Tibial nerve (tissue), 4 donors: ENCODE measurements at regions not wholly inside any gene's neighbourhood (a gene's known extent, or its start where the extent isn't known, plus 50 kb on each side); places are given as distances from the start of the nearest gene placed in this dataset.

Experiments
- DNase-seq, 2 donors: peaks; one replicate each; pipeline ENCODE4 v3.0.0-alpha.2; 2019; ENCODE audit warnings: low spot score in 2 of 2
- H3K27ac ChIP-seq, 4 donors: fragments of 200-600 bp; sonication (generic) in 3 of 4; one replicate each; pipeline ENCODE4 v1.5.1; 2017 to 2019; ENCODE audit warnings: mild to moderate bottlenecking in 1 of 4
- H3K27me3 ChIP-seq, 2 donors: fragments of 200-600 bp; sonication (generic) in 1 of 2; one replicate each; pipeline versions ENCODE4 v1.5.1 to v1.6.0; 2017 to 2019
- H3K36me3 ChIP-seq, 3 donors: fragments of 200-600 bp; sonication (generic); one replicate each; pipeline ENCODE4 v1.5.1; 2018 to 2019
- H3K4me1 ChIP-seq, 4 donors: fragments of 200-600 bp; sonication (generic) in 3 of 4; one replicate each; pipeline ENCODE4 v1.5.1; 2017 to 2019
- H3K4me3 ChIP-seq, 4 donors: fragments of 200-600 bp; sonication (generic) in 3 of 4; one replicate each; pipeline ENCODE4 v1.5.1; 2017 to 2019; ENCODE audit warnings: mild to moderate bottlenecking in 1 of 4, moderate library complexity in 1 of 4
- H3K9me3 ChIP-seq, 4 donors: fragments of 200-600 bp; sonication (generic) in 3 of 4; one replicate each; pipeline ENCODE4 v1.5.1; 2017 to 2019
- CTCF ChIP-seq, 5 experiments: fragments of 200-600 bp in 3 of 5; fragments of 450-650 bp in 2 of 5; sonication (generic) in 3 of 5; IDR thresholded peaks; one replicate each; pipeline ENCODE4 v1.5.1; 2016 to 2019; ENCODE audit warnings: antibody characterized with exemption in 5 of 5, mild to moderate bottlenecking in 3 of 5, moderate library complexity in 2 of 5
- EP300 ChIP-seq, 2 donors: sonication (generic); formaldehyde crosslinking; IDR thresholded peaks; one replicate each; pipeline ENCODE4 v1.6.1; 2017; ENCODE audit warnings: antibody characterized with exemption in 2 of 2, mild to moderate bottlenecking in 1 of 2
- POLR2A ChIP-seq, 2 donors: fragments of 450-650 bp; IDR thresholded peaks; one replicate each; pipeline ENCODE4 v1.6.1; 2017; ENCODE audit warnings: antibody characterized with exemption in 2 of 2, mild to moderate bottlenecking in 2 of 2, moderate library complexity in 2 of 2
- WGBS, 2 donors: methylation state at CpG; one replicate each; pipeline ENCODE4 v1.1.5; 2018; 5-methylcytosine and 5-hydroxymethylcytosine counted together

- H3K9me3 ChIP-seq: no peaks in the 10 kb centered on the region
- DNase-seq: no peak
- H3K27me3 ChIP-seq: peaks cover 4 to 50% of the 10 kb centered on the region in 2 donors
- no peak overlapping the region for H3K4me3 ChIP-seq
- peaks cover 0 to 25% (median 5%) of the 10 kb centered on the region in 4 donors for H3K4me1 ChIP-seq
- 80 to 85% methylated on average over 6 to 18 of the region's 18 CpGs for WGBS, 2 donors
- no peak overlapping the region for H3K27ac ChIP-seq
- TF ChIP-seq POLR2A (IDR thresholded peaks at IDR 0.05): no peak
- no peak for TF ChIP-seq EP300 (IDR thresholded peaks at IDR 0.05)
- TF ChIP-seq CTCF (IDR thresholded peaks at IDR 0.05): no peak
- H3K36me3 ChIP-seq: no peaks in the 10 kb centered on the region
Measured at GRCh38 chr7:1318661-1319060, 86.0 kb downstream of the UNCX start.

- H3K4me3 ChIP-seq: no peak overlapping the region
- no peak for DNase-seq
- H3K27me3 ChIP-seq: peaks cover 4 to 57% of the 10 kb centered on the region in 2 donors
- no peaks in the 10 kb centered on the region for H3K36me3 ChIP-seq
- 73 to 77% methylated on average over 15 of the region's 17 CpGs for WGBS, 2 donors
- no peaks in the 10 kb centered on the region for H3K9me3 ChIP-seq
- H3K4me1 ChIP-seq: peaks cover 0 to 28% (median 5%) of the 10 kb centered on the region in 4 donors
- TF ChIP-seq EP300 (IDR thresholded peaks at IDR 0.05): no peak
- TF ChIP-seq CTCF (IDR thresholded peaks at IDR 0.05): no peak
- no peak for TF ChIP-seq POLR2A (IDR thresholded peaks at IDR 0.05)
- no peak overlapping the region for H3K27ac ChIP-seq
Measured at GRCh38 chr7:1320616-1321240, 88.1 kb downstream of the UNCX start.

- peaks cover 4 to 60% of the 10 kb centered on the region in 2 donors for H3K27me3 ChIP-seq
- H3K9me3 ChIP-seq: no peaks in the 10 kb centered on the region
- 53 to 67% methylated on average over 17 to 36 of the region's 39 CpGs for WGBS, 2 donors
- peaks cover 0 to 28% (median 5%) of the 10 kb centered on the region in 4 donors for H3K4me1 ChIP-seq
- TF ChIP-seq POLR2A (IDR thresholded peaks at IDR 0.05): no peak
- no peak for TF ChIP-seq CTCF (IDR thresholded peaks at IDR 0.05)
- no peak for TF ChIP-seq EP300 (IDR thresholded peaks at IDR 0.05)
- H3K27ac ChIP-seq: no peak overlapping the region
- no peaks in the 10 kb centered on the region for H3K36me3 ChIP-seq
- H3K4me3 ChIP-seq: no peak overlapping the region
- no peak for DNase-seq
Measured at GRCh38 chr7:1321411-1322239, 89.0 kb downstream of the UNCX start.

GRCh38 chr7:1322240-1323110 is 89.8 kb downstream of the UNCX start:
- Histone ChIP-seq H3K4me3 (no peak overlapping the region), H3K27ac (no peak overlapping the region), H3K36me3 (no peaks in the 10 kb centered on the region), H3K27me3 (peaks cover 4 to 60% of the 10 kb centered on the region in 2 donors), H3K4me1 (peaks cover 0 to 28% (median 5%) of the 10 kb centered on the region in 4 donors), H3K9me3 (no peaks in the 10 kb centered on the region)
- no peak for DNase-seq
- TF ChIP-seq EP300 (IDR thresholded peaks at IDR 0.05) (no peak), POLR2A (IDR thresholded peaks at IDR 0.05) (no peak), CTCF (IDR thresholded peaks at IDR 0.05) (no peak)
- WGBS, 2 donors: 23 to 53% methylated on average over 19 to 30 of the region's 35 CpGs
